PC-3 (cell line): ENCODE measurements at regions not wholly inside any gene's neighbourhood (a gene's known extent, or its start where the extent isn't known, plus 50 kb on each side); places are given as distances from the start of the nearest gene placed in this dataset.

ENCODE experiments used
- ATAC-seq: fragments of 200-7000 bp; cut with Tn5 transposase; 2 replicates; pipeline ENCODE4 v1.9.1; 2020; ENCODE audit warnings: mild to moderate bottlenecking, moderate library complexity
- BruUV-seq: library from RNA; stranded (reverse); fragments of 400-500 nt; replicated peaks from 2 replicates; lab custom pipeline; 2021; lab: Mats Ljungman, UMichigan
- CTCF ChIA-PET: fragments of 300-600 bp; sonication (Branson Sonifier 250); formaldehyde crosslinking; loops from one replicate; lab custom pipeline; 2022; ENCODE audit warnings: antibody characterized with exemption; lab: Charles Lee
- POLR2A ChIA-PET: fragments of 300-600 bp; sonication (Branson Sonifier 250); formaldehyde crosslinking; loops from one replicate; lab custom pipeline; 2022; ENCODE audit warnings: antibody characterized with exemption; ENCODE audit not compliant: unreplicated experiment; lab: Charles Lee
- DNase-seq: peaks from one replicate; pipeline ENCODE4 v3.0.0-alpha.2; 2015
- H2AFZ ChIP-seq: fragments of 300-600 bp; sonication (generic); 2 replicates; pipeline ENCODE4 v1.6.0; 2016; ENCODE audit warnings: antibody characterized with exemption, low read length
- H3F3A ChIP-seq: fragments of 300-600 bp; sonication (generic); one replicate; pipeline ENCODE4 v1.6.0; 2017; ENCODE audit warnings: antibody characterized with exemption, low read length, control low read depth, mild to moderate bottlenecking; ENCODE audit not compliant: unreplicated experiment
- H3K27ac ChIP-seq: fragments of 300-600 bp; sonication (generic); 2 replicates; pipeline ENCODE4 v1.5.1; 2016; ENCODE audit warnings: mild to moderate bottlenecking, low read length
- H3K27me3 ChIP-seq: fragments of 300-600 bp; sonication (generic); 2 replicates; pipeline ENCODE4 v1.6.1; 2016; ENCODE audit warnings: low read length, mixed read lengths
- H3K36me3 ChIP-seq: fragments of 300-600 bp; sonication (generic); 2 replicates; pipeline ENCODE4 v1.6.1; 2016; ENCODE audit warnings: low read depth, mixed run types, low read length, mixed read lengths
- H3K4me1 ChIP-seq: fragments of 300-600 bp; sonication (generic); 2 replicates; pipeline ENCODE4 v1.5.1; 2016; ENCODE audit warnings: low read length; ENCODE audit not compliant: insufficient read depth
- H3K4me2 ChIP-seq: fragments of 300-600 bp; sonication (generic); 2 replicates; pipeline ENCODE4 v1.6.0; 2016; ENCODE audit warnings: low read length
- H3K4me3 ChIP-seq: fragments of 300-600 bp; sonication (generic); 2 replicates; pipeline ENCODE4 v1.5.1; 2016; ENCODE audit warnings: mild to moderate bottlenecking, low read length, mixed read lengths
- H3K79me2 ChIP-seq: fragments of 300-600 bp; sonication (generic); 2 replicates; pipeline ENCODE4 v1.6.1; 2017; ENCODE audit warnings: low read length, mixed read lengths
- H3K9ac ChIP-seq: fragments of 300-600 bp; sonication (generic); 2 replicates; pipeline ENCODE4 v1.6.0; 2016; ENCODE audit warnings: mild to moderate bottlenecking, low read length
- H3K9me2 ChIP-seq: fragments of 300-600 bp; sonication (generic); replicated peaks from 2 replicates; pipeline ENCODE4 v1.6.1; 2016; ENCODE audit warnings: mixed run types, low read length, mixed read lengths
- H3K9me3 ChIP-seq: fragments of 300-600 bp; sonication (generic); 2 replicates; pipeline ENCODE4 v1.6.1; 2016; ENCODE audit warnings: low read length, mixed read lengths
- H4K20me1 ChIP-seq: fragments of 300-600 bp; sonication (generic); 2 replicates; pipeline ENCODE4 v1.6.1; 2016; ENCODE audit warnings: low read length, mixed read lengths
- EZH2 ChIP-seq: fragments of 300-600 bp; sonication (generic); IDR thresholded peaks from one replicate; pipeline ENCODE4 v1.6.1; 2017; ENCODE audit warnings: antibody characterized with exemption, mild to moderate bottlenecking, low read length; ENCODE audit not compliant: unreplicated experiment
- EZH2phosphoT487 ChIP-seq: fragments of 300-600 bp; sonication (generic); IDR thresholded peaks from 2 replicates; pipeline ENCODE4 v1.6.1; 2018; ENCODE audit warnings: mild to moderate bottlenecking, antibody characterized with exemption, low read length, borderline replicate concordance
- intact Hi-C: fragments of 100-400 bp; cut with micrococcal nuclease; formaldehyde crosslinking; loops from 2 replicates; pipeline ENCODE4 v1.9.0; 2023
- TF ChIP-seq, protein P1 (sequence below): fragments of 300-600 bp; sonication (generic); conservative IDR thresholded peaks from 2 replicates; pipeline ENCODE4 v1.5.1; 2017; ENCODE audit warnings: antibody characterized with exemption, low read depth, mild to moderate bottlenecking, low read length

DNA sequence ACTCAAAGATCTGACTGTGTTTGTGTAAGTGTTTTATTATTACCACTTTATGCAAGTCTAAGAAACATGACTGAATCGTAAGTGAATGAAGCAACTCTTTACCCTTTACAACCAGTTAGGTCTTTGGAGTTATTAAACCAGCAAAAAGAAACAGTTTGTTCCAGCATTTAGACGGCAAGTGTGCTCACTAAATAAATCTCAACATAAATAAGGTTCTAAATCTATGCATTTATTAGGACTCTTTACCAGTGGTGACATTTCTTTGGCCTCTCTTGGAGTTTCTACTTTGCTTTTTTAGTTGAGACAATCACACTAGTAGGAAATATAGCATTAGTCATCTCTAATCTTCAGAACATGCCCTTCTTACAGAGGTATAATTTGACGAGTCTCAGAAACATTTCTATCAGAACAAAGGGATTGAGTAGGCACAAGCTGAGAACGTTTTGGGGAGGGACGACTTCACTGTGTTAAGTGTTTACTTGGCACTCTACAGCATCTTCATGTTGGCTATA lies 739.9 kb upstream of the NR2F2 start:
- H3K4me2 ChIP-seq = no peak overlapping the region
- CTCF ChIA-PET = no interaction called here

DNA sequence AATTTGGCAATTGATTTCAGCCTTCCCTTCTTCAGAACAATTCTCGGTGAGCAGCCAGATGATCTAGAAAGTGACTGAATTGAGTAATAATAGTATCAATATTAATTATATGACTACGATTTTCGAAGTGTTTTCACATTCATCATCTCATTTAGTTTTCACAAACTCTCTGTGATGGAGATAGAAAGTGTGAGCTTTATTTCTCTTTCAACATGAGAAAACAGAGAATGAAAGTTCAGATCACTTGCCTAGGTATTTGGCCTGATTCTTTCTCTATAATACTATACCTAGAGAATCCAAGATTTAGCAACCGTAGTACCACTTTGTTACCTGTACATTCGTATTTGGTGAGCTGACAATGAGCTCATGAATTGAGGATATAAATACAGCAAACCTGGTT lies 739.2 kb upstream of the NR2F2 start:
- Histone ChIP-seq H3K27ac (no peak overlapping the region), H3K9ac (no peak overlapping the region), H3K4me3 (no peak overlapping the region), H4K20me1 (no peaks in the 10 kb centered on the region), H3K4me2 (no peak overlapping the region), H3K4me1 (no peaks in the 10 kb centered on the region), H3F3A (no peaks in the 10 kb centered on the region), H3K27me3 (no peaks in the 10 kb centered on the region), H3K79me2 (no peaks in the 10 kb centered on the region), H3K9me3 (no peaks in the 10 kb centered on the region), H3K36me3 (no peaks in the 10 kb centered on the region), H2AFZ (no peak overlapping the region), H3K9me2 (no peaks in the 10 kb centered on the region)
- BruUV-seq = no TSS peak
- no peak for ATAC-seq
- POLR2A ChIA-PET = no interaction called here
- TF ChIP-seq EZH2 = no peak
- TF ChIP-seq, protein P1, sequence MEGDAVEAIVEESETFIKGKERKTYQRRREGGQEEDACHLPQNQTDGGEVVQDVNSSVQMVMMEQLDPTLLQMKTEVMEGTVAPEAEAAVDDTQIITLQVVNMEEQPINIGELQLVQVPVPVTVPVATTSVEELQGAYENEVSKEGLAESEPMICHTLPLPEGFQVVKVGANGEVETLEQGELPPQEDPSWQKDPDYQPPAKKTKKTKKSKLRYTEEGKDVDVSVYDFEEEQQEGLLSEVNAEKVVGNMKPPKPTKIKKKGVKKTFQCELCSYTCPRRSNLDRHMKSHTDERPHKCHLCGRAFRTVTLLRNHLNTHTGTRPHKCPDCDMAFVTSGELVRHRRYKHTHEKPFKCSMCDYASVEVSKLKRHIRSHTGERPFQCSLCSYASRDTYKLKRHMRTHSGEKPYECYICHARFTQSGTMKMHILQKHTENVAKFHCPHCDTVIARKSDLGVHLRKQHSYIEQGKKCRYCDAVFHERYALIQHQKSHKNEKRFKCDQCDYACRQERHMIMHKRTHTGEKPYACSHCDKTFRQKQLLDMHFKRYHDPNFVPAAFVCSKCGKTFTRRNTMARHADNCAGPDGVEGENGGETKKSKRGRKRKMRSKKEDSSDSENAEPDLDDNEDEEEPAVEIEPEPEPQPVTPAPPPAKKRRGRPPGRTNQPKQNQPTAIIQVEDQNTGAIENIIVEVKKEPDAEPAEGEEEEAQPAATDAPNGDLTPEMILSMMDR = no peak
- TF ChIP-seq EZH2phosphoT487 = no peak
- intact Hi-C loops = no loop called here
- no peak for DNase-seq
- CTCF ChIA-PET = no interaction called here

More for the DNA sequence above, 739.9 kb upstream of the NR2F2 start:
- Histone ChIP-seq H3K79me2 (no peaks in the 10 kb centered on the region), H3K27ac (no peak overlapping the region), H3K9ac (no peak overlapping the region), H3K4me3 (no peak overlapping the region), H3K4me1 (no peaks in the 10 kb centered on the region), H3F3A (no peaks in the 10 kb centered on the region), H4K20me1 (no peaks in the 10 kb centered on the region), H3K36me3 (no peaks in the 10 kb centered on the region), H3K9me2 (no peaks in the 10 kb centered on the region), H3K27me3 (no peaks in the 10 kb centered on the region), H2AFZ (no peak overlapping the region), H3K9me3 (no peaks in the 10 kb centered on the region)
- no peak for DNase-seq
- no peak for ATAC-seq
- POLR2A ChIA-PET = no interaction called here
- BruUV-seq = no TSS peak
- intact Hi-C loops = no loop called here
- TF ChIP-seq EZH2phosphoT487 = no peak
- TF ChIP-seq EZH2 = no peak
- TF ChIP-seq, protein P1 = no peak

DNA sequence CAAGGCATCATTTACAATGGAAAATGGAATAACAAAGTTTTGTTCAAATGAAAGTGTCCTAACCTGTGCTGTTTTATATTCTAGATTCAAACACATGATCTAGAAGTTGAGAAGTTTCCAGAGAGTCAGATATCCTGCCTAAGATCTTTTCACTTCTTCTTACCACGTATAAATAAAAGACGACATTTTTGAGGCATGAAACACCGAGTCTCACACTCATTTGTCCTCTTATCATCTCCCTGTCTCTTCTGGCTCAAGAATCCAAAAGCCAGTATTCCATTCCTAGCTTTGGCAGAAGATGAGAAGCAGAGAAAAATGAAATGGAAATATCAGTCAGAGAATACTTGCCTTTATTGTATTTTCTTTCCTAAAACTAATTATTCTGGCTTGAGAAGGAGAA lies 738.6 kb upstream of the NR2F2 start:
- Histone ChIP-seq H4K20me1 (no peaks in the 10 kb centered on the region), H2AFZ (no peak overlapping the region), H3K36me3 (no peaks in the 10 kb centered on the region), H3K4me2 (no peak overlapping the region), H3F3A (no peaks in the 10 kb centered on the region), H3K9me2 (no peaks in the 10 kb centered on the region), H3K27ac (no peak overlapping the region), H3K4me3 (no peak overlapping the region), H3K9me3 (no peaks in the 10 kb centered on the region), H3K4me1 (no peaks in the 10 kb centered on the region), H3K27me3 (no peaks in the 10 kb centered on the region), H3K79me2 (no peaks in the 10 kb centered on the region), H3K9ac (no peak overlapping the region)
- DNase-seq = no peak
- intact Hi-C loops = no loop called here
- no TSS peak for BruUV-seq
- no peak for ATAC-seq
- ChIA-PET CTCF (no interaction called here), POLR2A (no interaction called here)
- TF ChIP-seq EZH2 (no peak), EZH2phosphoT487 (no peak)
- TF ChIP-seq, protein P1 = no peak
